Liver (tissue), 3 donors: ENCODE measurements at regions not wholly inside any gene's neighbourhood (a gene's known extent, or its start where the extent isn't known, plus 50 kb on each side); places are given as distances from the start of the nearest gene placed in this dataset.

Experiments used
- CTCF ChIP-seq: fragments of 150-350 bp; IDR thresholded peaks from 2 replicates; pipeline ENCODE4 v1.5.1; 2017; ENCODE audit warnings: improper control_type of control experiment, low read depth, low read length; ENCODE audit not compliant: missing input control
- GABPA ChIP-seq, 2 donors: IDR thresholded peaks in 1 of 2; conservative IDR thresholded peaks in 1 of 2; 2 replicates each; pipeline ENCODE4 v1.6.1; 2016; ENCODE audit warnings: antibody characterized with exemption in 2 of 2, mild to moderate bottlenecking in 1 of 2, moderate library complexity in 1 of 2
- JUND ChIP-seq, 2 donors: IDR thresholded peaks; 2 replicates each; pipeline ENCODE4 v1.6.1; 2016; ENCODE audit warnings: antibody characterized with exemption in 2 of 2
- MAX ChIP-seq: IDR thresholded peaks from 2 replicates; pipeline ENCODE4 v1.6.1; 2016; ENCODE audit warnings: antibody characterized with exemption
- RAD21 ChIP-seq, 2 donors: IDR thresholded peaks; 2 replicates each; pipeline ENCODE4 v1.6.1; 2016; ENCODE audit warnings: antibody characterized with exemption in 2 of 2, mild to moderate bottlenecking in 2 of 2
- TAF1 ChIP-seq: conservative IDR thresholded peaks from 2 replicates; pipeline ENCODE4 v1.6.1; 2016; ENCODE audit warnings: antibody characterized with exemption, mild to moderate bottlenecking
- YY1 ChIP-seq: IDR thresholded peaks from 2 replicates; pipeline ENCODE4 v1.6.1; 2016; ENCODE audit warnings: antibody characterized with exemption, mild to moderate bottlenecking
- donor health status: healthy.
- donor health status: healthy.

- no peak for TF ChIP-seq MAX
- TF ChIP-seq TAF1: no peak
- no peak for TF ChIP-seq RAD21 (IDR thresholded peaks at IDR 0.05)
- TF ChIP-seq CTCF: no peak
- TF ChIP-seq GABPA (IDR thresholded peaks at IDR 0.05 in 1 of 2, conservative IDR thresholded peaks at IDR 0.05 in 1 of 2): no peak
- TF ChIP-seq JUND (IDR thresholded peaks at IDR 0.05): no peak
- no peak for TF ChIP-seq YY1
These were observed 397.9 kb downstream of the ZIC4 start for GRCh38 chr3:147008458-147008857.
